GM13976 (cell line): ENCODE measurements at regions not wholly inside any gene's neighbourhood (a gene's known extent, or its start where the extent isn't known, plus 50 kb on each side); places are given as distances from the start of the nearest gene placed in this dataset.

Experiments used
- DNase-seq: peaks from one replicate; pipeline ENCODE4 v3.0.0; 2012; ENCODE audit warnings: low spot score
- CTCF ChIP-seq: IDR thresholded peaks from 2 replicates; pipeline ENCODE4 v1.5.1; 2012; ENCODE audit warnings: borderline replicate concordance, mild to moderate bottlenecking; ENCODE audit not compliant: insufficient read depth; ENCODE audit errors: extremely low read depth, missing control alignments, control extremely low read depth
- in situ Hi-C: fragments of 300-500 bp; cut with MboI; formaldehyde crosslinking; loops from one replicate; pipeline ENCODE4 v1.12.0; 2022; ENCODE audit warnings: low sequenced_read_pairs, mixed read lengths, inconsistent platforms; ENCODE audit not compliant: unreplicated experiment

- TF ChIP-seq CTCF = no peak
- in situ Hi-C loops = no loop called here
- DNase-seq = no peak
Measured at GRCh38 chr4:125827696-125828052, 512.9 kb downstream of the FAT4 start.

GRCh38 chr4:125828346-125828745 is 513.6 kb downstream of the FAT4 start:
- DNase-seq = no peak
- in situ Hi-C loops = no loop called here
- no peak for TF ChIP-seq CTCF

GRCh38 chr4:125832161-125832560 is 517.4 kb downstream of the FAT4 start:
- in situ Hi-C loops = no loop called here
- no peak for TF ChIP-seq CTCF
- DNase-seq = no peak

GRCh38 chr4:125836597-125837195 is 521.9 kb downstream of the FAT4 start:
- in situ Hi-C loops = no loop called here
- no peak for TF ChIP-seq CTCF
- no peak for DNase-seq

- in situ Hi-C loops = no loop called here
- TF ChIP-seq CTCF = no peak
- no peak for DNase-seq
Measured at GRCh38 chr4:125837493-125838201, 522.9 kb downstream of the FAT4 start.

GRCh38 chr4:125838202-125838601 is 523.4 kb downstream of the FAT4 start:
- no peak for TF ChIP-seq CTCF
- in situ Hi-C loops = no loop called here
- no peak for DNase-seq
